22Rv1 (cell line): ENCODE measurements at regions not wholly inside any gene's neighbourhood (a gene's known extent, or its start where the extent isn't known, plus 50 kb on each side); places are given as distances from the start of the nearest gene placed in this dataset.
"Not testable (repeated sequence)": the region's sequence is repeated elsewhere in the genome, so short reads cannot be mapped to it uniquely, and the experiment has no call there.

ENCODE experiments used
- ZFX ChIP-seq: fragments of 450-650 bp; IDR thresholded peaks from 2 replicates; pipeline ENCODE4 v1.6.1; 2017; ENCODE audit warnings: antibody characterized with exemption, borderline replicate concordance
- TF ChIP-seq, protein P1 (sequence below): fragments of 450-650 bp; IDR thresholded peaks from 2 replicates; pipeline ENCODE4 v1.5.1; 2017; ENCODE audit warnings: mild to moderate bottlenecking

DNA sequence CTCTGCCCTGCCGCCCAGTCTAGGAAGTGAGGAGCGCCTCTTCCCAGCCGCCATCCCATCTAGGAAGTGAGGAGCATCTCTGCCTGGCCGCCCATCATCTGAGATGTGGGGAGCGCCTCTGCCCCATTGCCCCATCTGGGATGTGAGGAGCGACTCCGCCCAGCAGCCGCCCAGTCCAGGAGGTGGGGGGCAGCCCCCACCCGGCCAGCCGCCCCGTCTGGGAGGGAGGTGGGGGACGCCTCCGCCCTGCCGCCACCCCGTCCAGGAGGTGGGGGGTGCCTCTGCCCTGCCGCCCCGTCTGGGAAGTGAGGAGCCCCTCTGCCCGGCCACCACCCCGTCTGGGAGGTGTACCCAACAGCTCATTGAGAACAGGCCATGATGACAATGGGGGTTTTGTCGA lies 146.0 kb upstream of the RAB6C start:
- TF ChIP-seq, protein P1, sequence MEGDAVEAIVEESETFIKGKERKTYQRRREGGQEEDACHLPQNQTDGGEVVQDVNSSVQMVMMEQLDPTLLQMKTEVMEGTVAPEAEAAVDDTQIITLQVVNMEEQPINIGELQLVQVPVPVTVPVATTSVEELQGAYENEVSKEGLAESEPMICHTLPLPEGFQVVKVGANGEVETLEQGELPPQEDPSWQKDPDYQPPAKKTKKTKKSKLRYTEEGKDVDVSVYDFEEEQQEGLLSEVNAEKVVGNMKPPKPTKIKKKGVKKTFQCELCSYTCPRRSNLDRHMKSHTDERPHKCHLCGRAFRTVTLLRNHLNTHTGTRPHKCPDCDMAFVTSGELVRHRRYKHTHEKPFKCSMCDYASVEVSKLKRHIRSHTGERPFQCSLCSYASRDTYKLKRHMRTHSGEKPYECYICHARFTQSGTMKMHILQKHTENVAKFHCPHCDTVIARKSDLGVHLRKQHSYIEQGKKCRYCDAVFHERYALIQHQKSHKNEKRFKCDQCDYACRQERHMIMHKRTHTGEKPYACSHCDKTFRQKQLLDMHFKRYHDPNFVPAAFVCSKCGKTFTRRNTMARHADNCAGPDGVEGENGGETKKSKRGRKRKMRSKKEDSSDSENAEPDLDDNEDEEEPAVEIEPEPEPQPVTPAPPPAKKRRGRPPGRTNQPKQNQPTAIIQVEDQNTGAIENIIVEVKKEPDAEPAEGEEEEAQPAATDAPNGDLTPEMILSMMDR = not testable (repeated sequence)
- TF ChIP-seq ZFX = not testable (repeated sequence)
